Lung (tissue), 11 donors: ENCODE measurements at regions not wholly inside any gene's neighbourhood (a gene's known extent, or its start where the extent isn't known, plus 50 kb on each side); places are given as distances from the start of the nearest gene placed in this dataset.
A peak's percentile ranks its signal among the peaks of the same experiment; 100 is the strongest.

ENCODE experiments used
- ATAC-seq: fragments of 200-7000 bp; cut with Tn5 transposase; one replicate; pipeline ENCODE4 v1.9.1; 2020; ENCODE audit warnings: moderate number of reproducible peaks; ENCODE audit not compliant: insufficient read depth, low FRiP score
- DNase-seq, 3 donors: peaks; one replicate each; pipeline ENCODE4 v3.0.0-alpha.2; 2013 to 2017
- H3K27ac ChIP-seq, 2 donors: one replicate each; pipeline ENCODE4 v1.5.1; 2013; ENCODE audit warnings: mild to moderate bottlenecking in 2 of 2, moderate library complexity in 2 of 2, control low read depth in 1 of 2, inconsistent platforms in 1 of 2, low read depth in 1 of 2, low read length in 1 of 2
- H3K27me3 ChIP-seq, 3 donors: one replicate each; pipeline ENCODE4 v1.5.1; 2013; ENCODE audit warnings: low read length in 2 of 3; ENCODE audit not compliant: control insufficient read depth in 3 of 3, insufficient read depth in 3 of 3
- H3K36me3 ChIP-seq, 4 donors: one replicate each; pipeline ENCODE4 v1.5.1; 2013; ENCODE audit warnings: low read length in 4 of 4, mild to moderate bottlenecking in 1 of 4, moderate library complexity in 1 of 4; ENCODE audit not compliant: control insufficient read depth in 4 of 4, insufficient read depth in 4 of 4
- H3K4me1 ChIP-seq, 5 donors: one replicate each; pipeline ENCODE4 v1.5.1; 2013; ENCODE audit warnings: low read length in 5 of 5, mild to moderate bottlenecking in 2 of 5, moderate library complexity in 1 of 5; ENCODE audit not compliant: control insufficient read depth in 5 of 5, insufficient read depth in 5 of 5
- H3K4me3 ChIP-seq: one replicate; pipeline ENCODE4 v1.5.1; 2013; ENCODE audit warnings: mild to moderate bottlenecking, control low read depth, moderate library complexity
- H3K9ac ChIP-seq, 2 donors: one replicate each; pipeline ENCODE4 v1.5.1; 2013; ENCODE audit warnings: low read length in 2 of 2, control low read depth in 1 of 2; ENCODE audit not compliant: insufficient read depth in 1 of 2
- H3K9me3 ChIP-seq, 4 donors: one replicate each; pipeline ENCODE4 v1.5.1; 2013; ENCODE audit warnings: low read length in 3 of 4, mild to moderate bottlenecking in 1 of 4, moderate library complexity in 1 of 4; ENCODE audit not compliant: control insufficient read depth in 4 of 4, insufficient read depth in 3 of 4
- CTCF ChIP-seq: IDR thresholded peaks from 2 replicates; pipeline ENCODE4 v1.5.1; 2012; ENCODE audit warnings: mild to moderate bottlenecking; ENCODE audit errors: control extremely low read depth, extremely low read depth
- WGBS, 2 donors: extraction: QIAGEN DNeasy Blood & Tissue Kit; methylation state at CpG; one replicate each; pipeline ENCODE4 v1.1.7; 2013; 5-methylcytosine and 5-hydroxymethylcytosine counted together
- donor health status: control.
- donor health status: control.
- donor health status: Bipolar disorder and iron deficiency.
- donor health status: healthy.
- donor health status: DM: yes; HTN: yes; CAD: no.

GRCh38 chr16:66212428-66212827 lies 154.1 kb upstream of the CDH5 start:
- no peaks in the 10 kb centered on the region for H3K27me3 ChIP-seq
- 28 to 42% methylated on average over 6 of the region's 6 CpGs for WGBS, 2 donors
- peaks cover 0 to 2% (median 0%) of the 10 kb centered on the region in 4 donors for H3K9me3 ChIP-seq
- H3K27ac ChIP-seq, result no peak overlapping the region
- no peak for TF ChIP-seq CTCF
- H3K36me3 ChIP-seq, result no peaks in the 10 kb centered on the region
- peaks cover 0 to 2% (median 0%) of the 10 kb centered on the region in 5 donors for H3K4me1 ChIP-seq
- ATAC-seq (no peak), DNase-seq (no peak)
- no peak overlapping the region for H3K4me3 ChIP-seq
- H3K9ac ChIP-seq, result no peak overlapping the region

DNA sequence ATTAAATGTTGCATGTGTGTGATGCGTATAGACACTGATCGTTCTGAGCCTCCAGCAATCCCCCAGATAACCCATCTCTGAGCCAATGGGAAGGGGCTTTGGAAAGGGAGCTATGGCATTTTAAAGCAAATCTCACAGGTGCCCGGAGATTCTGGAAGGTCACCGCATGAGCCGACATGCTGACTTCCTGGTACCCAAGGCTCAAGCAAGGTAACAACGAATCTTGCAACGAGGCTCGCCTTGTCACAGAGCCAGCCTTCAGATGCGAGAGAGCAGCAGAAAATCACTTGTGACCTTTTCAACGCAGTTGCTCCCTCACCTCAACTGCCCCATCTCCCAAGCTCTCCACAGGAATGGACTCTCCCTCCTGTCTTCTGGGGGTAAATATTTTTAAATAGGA lies 154.8 kb upstream of the CDH5 start:
- WGBS, 2 donors, result 89 to 90% methylated on average over 10 of the region's 10 CpGs
- ATAC-seq (no peak), DNase-seq (no peak)
- no peak for TF ChIP-seq CTCF
- Histone ChIP-seq H3K4me3 (no peak overlapping the region), H3K9me3 (peaks cover 0 to 2% (median 0%) of the 10 kb centered on the region in 4 donors), H3K36me3 (no peaks in the 10 kb centered on the region), H3K9ac (no peak overlapping the region), H3K4me1 (peaks cover 0 to 8% (median 0%) of the 10 kb centered on the region in 5 donors), H3K27ac (no peak overlapping the region), H3K27me3 (no peaks in the 10 kb centered on the region)

- DNase-seq (no peak), ATAC-seq (no peak)
- peaks cover 0 to 2% (median 0%) of the 10 kb centered on the region in 4 donors for H3K9me3 ChIP-seq
- no peak overlapping the region for H3K4me3 ChIP-seq
- H3K4me1 ChIP-seq, result peaks cover 0 to 32% (median 0%) of the 10 kb centered on the region in 5 donors
- no peak for TF ChIP-seq CTCF
- no peak overlapping the region for H3K27ac ChIP-seq
- 47 to 74% methylated on average over 5 of the region's 5 CpGs for WGBS, 2 donors
- no peaks in the 10 kb centered on the region for H3K36me3 ChIP-seq
- H3K27me3 ChIP-seq, result no peaks in the 10 kb centered on the region
- no peak overlapping the region for H3K9ac ChIP-seq
Measured at GRCh38 chr16:66207883-66208265, 158.6 kb upstream of the CDH5 start.

GRCh38 chr16:66207139-66207882 lies 159.2 kb upstream of the CDH5 start:
- 65 to 71% methylated on average over 11 of the region's 11 CpGs for WGBS, 2 donors
- H3K27ac ChIP-seq, result peak overlapping the region in 1 of 2 donors; percentile 73
- H3K4me1 ChIP-seq, result peaks cover 0 to 32% (median 0%) of the 10 kb centered on the region in 5 donors
- H3K9ac ChIP-seq, result no peak overlapping the region
- H3K4me3 ChIP-seq, result no peak overlapping the region
- peaks cover 0 to 2% (median 0%) of the 10 kb centered on the region in 4 donors for H3K9me3 ChIP-seq
- H3K36me3 ChIP-seq, result no peaks in the 10 kb centered on the region
- DNase-seq (peak; percentile 66 to 89 (median 81)), ATAC-seq (peak; percentile 32)
- TF ChIP-seq CTCF, result no peak
- no peaks in the 10 kb centered on the region for H3K27me3 ChIP-seq
